SJSA1 (cell line): ENCODE measurements at regions not wholly inside any gene's neighbourhood (a gene's known extent, or its start where the extent isn't known, plus 50 kb on each side); places are given as distances from the start of the nearest gene placed in this dataset.

ENCODE experiments used
- DNase-seq, 2 experiments: peaks; one replicate each; pipeline ENCODE4 v3.0.0-alpha.2; 2015 to 2020; ENCODE audit warnings: low spot score in 2 of 2, low read depth in 1 of 2
- H3K27ac ChIP-seq: fragments of 250-450 bp; sonication (Bioruptor Pico); 2 replicates; pipeline ENCODE4 v1.5.1; 2020; ENCODE audit warnings: mild to moderate bottlenecking, moderate library complexity
- H3K27me3 ChIP-seq: fragments of 250-450 bp; sonication (Bioruptor Pico); replicated peaks from 2 replicates; pipeline ENCODE4 v1.5.1; 2020; ENCODE audit warnings: mild to moderate bottlenecking, moderate library complexity
- H3K36me3 ChIP-seq: fragments of 250-450 bp; sonication (Bioruptor Pico); 2 replicates; pipeline ENCODE4 v1.5.1; 2020; ENCODE audit warnings: mild to moderate bottlenecking
- H3K4me1 ChIP-seq: fragments of 250-450 bp; sonication (Bioruptor Pico); replicated peaks from 2 replicates; pipeline ENCODE4 v1.6.1; 2021; ENCODE audit warnings: mild to moderate bottlenecking
- H3K4me3 ChIP-seq: fragments of 250-450 bp; sonication (Bioruptor Pico); 2 replicates; pipeline ENCODE4 v1.5.1; 2020; ENCODE audit warnings: mild to moderate bottlenecking
- H3K9me3 ChIP-seq: fragments of 250-450 bp; sonication (Bioruptor Pico); replicated peaks from 2 replicates; pipeline ENCODE4 v1.5.1; 2020; ENCODE audit warnings: mild to moderate bottlenecking

DNA sequence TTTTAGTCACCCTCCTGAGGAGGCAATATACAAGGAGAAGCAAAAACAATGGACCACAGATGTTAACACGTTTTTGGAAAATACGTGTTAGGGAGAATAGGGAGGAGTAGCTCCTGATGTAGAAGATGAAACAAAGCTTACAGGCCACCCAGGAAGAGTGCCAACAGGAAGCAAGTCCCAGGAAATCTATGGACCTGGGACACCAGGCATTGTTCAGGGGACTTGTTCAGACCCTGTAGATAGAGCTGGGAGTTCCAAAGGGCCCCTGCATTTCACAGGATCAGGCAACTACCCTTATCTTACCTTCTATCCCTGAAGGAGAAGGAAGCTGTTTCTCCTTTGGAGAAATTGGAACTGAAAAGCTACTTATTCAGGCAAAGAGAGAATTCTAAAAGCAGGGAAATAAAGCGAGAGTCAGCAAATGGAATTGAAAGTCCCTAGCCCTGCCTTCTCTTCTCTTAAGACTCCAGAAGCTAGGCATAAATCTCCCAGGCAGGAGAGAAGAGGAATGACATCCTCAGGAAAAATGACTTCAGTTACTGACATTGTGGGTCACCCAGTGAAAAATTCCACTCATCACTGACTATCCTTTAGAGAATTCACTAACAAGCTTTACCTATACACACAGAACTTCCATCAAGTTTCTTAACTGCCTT is 77.7 kb upstream of the FAM3C start:
- Histone ChIP-seq H3K36me3 (no peaks in the 10 kb centered on the region), H3K27ac (peak overlapping the region; percentile 68), H3K9me3 (no peaks in the 10 kb centered on the region), H3K27me3 (no peaks in the 10 kb centered on the region), H3K4me3 (no peak overlapping the region), H3K4me1 (peaks cover 14% of the 10 kb centered on the region)
- DNase-seq: peak; percentile 55 to 62

DNA sequence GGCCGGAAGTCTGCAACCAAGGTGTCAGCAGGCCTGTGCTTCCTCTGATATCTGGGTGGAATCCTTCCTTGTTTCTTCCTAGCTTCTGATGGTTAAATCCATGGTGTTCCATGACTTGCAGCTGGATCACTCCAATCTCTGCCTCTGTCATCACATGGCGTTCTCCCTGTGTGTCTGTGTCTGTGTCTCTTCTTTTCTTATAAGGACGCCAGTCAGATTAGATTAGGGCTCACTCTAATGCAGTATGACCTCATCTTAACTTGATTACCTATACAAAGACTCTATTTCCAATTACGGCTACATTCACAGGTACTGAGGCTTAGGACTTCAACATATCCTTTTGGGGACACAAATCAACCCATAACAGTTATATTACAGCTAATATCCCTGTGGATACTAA is 70.3 kb upstream of the FAM3C start:
- DNase-seq: no peak
- H3K4me3 ChIP-seq: no peak overlapping the region
- H3K27me3 ChIP-seq: no peaks in the 10 kb centered on the region
- no peak overlapping the region for H3K27ac ChIP-seq
- no peaks in the 10 kb centered on the region for H3K36me3 ChIP-seq
- 0 out of 2 replicates have a peak, but pooled peaks cover 4% of the 10 kb centered on the region for H3K4me1 ChIP-seq
- H3K9me3 ChIP-seq: no peaks in the 10 kb centered on the region

DNA sequence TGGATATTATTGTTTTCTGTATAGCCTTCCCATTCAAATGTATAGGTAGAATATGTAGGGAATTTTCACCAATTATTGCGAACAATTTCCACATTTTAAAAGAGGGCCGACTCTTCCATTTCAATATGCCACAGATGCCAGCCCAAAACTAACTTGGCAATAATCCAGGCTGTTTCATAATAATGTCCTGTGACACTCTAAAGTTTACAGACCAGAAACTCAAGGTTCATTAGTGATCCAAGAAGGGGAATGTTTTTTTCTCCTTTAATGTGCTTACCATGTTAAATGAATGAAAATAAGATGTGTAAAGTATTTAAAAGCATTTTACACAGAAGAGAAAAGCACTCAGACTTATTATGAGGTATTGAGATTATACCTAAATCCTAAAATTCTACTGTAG is 63.0 kb upstream of the FAM3C start:
- Histone ChIP-seq H3K4me1 (0 out of 2 replicates have a peak, but pooled peaks cover 1% of the 10 kb centered on the region), H3K27me3 (no peaks in the 10 kb centered on the region), H3K36me3 (no peaks in the 10 kb centered on the region), H3K27ac (no peak overlapping the region), H3K4me3 (no peak overlapping the region), H3K9me3 (no peaks in the 10 kb centered on the region)
- no peak for DNase-seq

DNA sequence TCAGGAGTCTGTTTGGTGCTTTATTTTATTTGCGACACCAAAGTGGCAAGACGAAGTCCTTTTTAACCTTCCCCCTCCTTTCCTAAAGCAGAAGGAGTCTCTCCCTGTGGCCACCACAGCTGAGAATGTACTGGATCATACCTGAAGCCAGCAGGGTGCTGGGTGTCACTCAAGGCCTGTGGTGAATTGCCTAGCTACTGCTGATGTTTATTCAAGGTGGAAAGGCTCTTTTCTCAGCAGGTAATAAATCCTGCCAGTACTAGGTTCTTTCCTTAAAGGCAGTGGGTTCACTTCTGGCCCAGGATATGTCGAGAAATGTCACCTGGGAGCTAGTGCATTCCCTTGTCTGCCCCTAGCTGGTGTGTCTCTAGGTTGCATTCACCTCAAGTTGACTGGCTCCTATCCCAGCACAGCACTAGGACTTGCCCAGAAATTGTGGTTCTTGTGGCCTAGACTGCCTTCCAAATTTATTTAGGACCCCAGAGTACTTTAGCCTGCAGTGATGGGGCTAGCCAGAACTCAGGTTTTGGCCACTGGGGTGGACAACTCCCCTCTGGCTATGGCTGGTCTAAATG is 60.8 kb upstream of the FAM3C start:
- no peak for DNase-seq
- Histone ChIP-seq H3K27me3 (no peaks in the 10 kb centered on the region), H3K4me1 (peaks cover 1% of the 10 kb centered on the region; the same call in 1 of the 2 replicates), H3K4me3 (no peak overlapping the region), H3K27ac (no peak overlapping the region), H3K9me3 (no peaks in the 10 kb centered on the region), H3K36me3 (no peaks in the 10 kb centered on the region)

DNA sequence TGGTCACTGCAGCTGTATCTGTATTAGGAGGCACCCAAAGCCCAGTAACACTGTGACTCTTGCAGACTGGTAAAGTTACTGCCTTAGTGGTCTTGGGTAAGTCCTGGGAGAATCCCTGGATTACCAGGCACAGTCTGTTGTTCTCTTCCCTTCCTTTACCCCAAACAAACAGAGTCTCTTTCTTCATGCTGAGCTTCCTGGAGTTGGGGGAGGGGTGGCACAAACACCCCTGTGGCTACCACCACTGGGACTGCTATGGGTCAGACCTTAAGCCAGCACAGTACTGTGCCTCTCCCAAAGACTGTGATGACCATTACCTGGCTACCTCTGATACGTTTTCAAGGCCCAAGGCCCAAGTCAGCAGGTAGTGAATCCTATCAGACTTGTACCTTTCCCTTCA is 59.9 kb upstream of the FAM3C start:
- Histone ChIP-seq H3K4me1 (peaks cover 6% of the 10 kb centered on the region; the same call in 1 of the 2 replicates), H3K9me3 (no peaks in the 10 kb centered on the region), H3K27me3 (no peaks in the 10 kb centered on the region), H3K27ac (no peak overlapping the region), H3K4me3 (no peak overlapping the region), H3K36me3 (no peaks in the 10 kb centered on the region)
- DNase-seq: no peak

DNA sequence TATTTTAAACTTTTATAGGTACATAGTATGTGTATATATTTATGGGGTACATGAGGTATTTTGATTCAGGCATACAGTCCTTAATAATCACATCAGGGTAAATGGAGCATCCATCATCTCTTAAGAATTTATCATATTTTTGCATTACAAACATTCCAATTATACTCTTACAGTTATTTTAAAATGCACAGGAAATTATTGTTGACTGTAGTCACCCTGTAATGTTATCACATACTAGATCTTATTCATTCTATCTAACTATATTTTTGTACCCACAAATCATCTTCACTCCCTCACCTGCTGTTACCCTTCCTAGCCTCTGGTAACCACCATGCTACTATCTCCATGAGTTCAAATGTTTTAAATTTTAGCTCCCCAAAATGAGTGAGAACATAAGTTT is 56.3 kb upstream of the FAM3C start:
- no peak for DNase-seq
- peaks cover 6% of the 10 kb centered on the region; the same call in 1 of the 2 replicates for H3K4me1 ChIP-seq
- H3K4me3 ChIP-seq: no peak overlapping the region
- no peaks in the 10 kb centered on the region for H3K36me3 ChIP-seq
- H3K27me3 ChIP-seq: no peaks in the 10 kb centered on the region
- no peaks in the 10 kb centered on the region for H3K9me3 ChIP-seq
- H3K27ac ChIP-seq: no peak overlapping the region

DNA sequence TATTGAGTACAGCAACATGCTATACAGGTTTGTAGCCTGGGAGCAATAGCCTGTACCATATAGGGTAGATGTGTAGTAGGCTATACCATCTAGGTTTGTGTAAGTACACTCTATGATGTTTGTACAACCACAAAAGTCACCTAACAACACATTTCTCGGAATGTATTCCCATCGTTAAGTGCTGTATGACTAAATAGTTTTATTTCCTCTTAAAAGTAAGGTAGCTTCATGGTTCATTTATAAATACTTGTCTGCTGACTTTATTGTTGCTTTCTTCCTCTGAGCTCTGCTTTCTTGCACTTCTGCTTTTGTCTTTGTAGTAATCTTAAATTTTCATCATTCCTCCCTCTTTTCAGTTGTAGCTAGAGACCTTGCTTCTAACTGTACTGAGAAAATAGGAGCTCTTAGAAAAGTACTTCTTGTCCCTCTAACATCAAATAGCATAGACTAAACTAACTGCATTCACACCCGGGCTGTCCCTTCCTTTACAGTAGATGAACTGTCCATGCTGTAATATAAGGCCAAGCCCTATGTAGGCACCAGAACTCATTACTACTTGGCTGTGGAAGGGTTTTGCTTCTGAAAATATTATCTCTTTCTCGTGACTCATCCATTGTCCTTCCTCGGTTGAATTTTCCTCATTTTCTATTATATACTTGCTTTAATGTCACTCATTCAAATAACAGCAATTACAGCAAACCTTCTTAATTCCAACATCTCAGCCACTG is 55.4 kb upstream of the FAM3C start:
- H3K27me3 ChIP-seq: no peaks in the 10 kb centered on the region
- peaks cover 6% of the 10 kb centered on the region; the same call in 1 of the 2 replicates for H3K4me1 ChIP-seq
- DNase-seq: no peak
- no peaks in the 10 kb centered on the region for H3K36me3 ChIP-seq
- H3K27ac ChIP-seq: no peak overlapping the region
- no peaks in the 10 kb centered on the region for H3K9me3 ChIP-seq
- no peak overlapping the region for H3K4me3 ChIP-seq

DNA sequence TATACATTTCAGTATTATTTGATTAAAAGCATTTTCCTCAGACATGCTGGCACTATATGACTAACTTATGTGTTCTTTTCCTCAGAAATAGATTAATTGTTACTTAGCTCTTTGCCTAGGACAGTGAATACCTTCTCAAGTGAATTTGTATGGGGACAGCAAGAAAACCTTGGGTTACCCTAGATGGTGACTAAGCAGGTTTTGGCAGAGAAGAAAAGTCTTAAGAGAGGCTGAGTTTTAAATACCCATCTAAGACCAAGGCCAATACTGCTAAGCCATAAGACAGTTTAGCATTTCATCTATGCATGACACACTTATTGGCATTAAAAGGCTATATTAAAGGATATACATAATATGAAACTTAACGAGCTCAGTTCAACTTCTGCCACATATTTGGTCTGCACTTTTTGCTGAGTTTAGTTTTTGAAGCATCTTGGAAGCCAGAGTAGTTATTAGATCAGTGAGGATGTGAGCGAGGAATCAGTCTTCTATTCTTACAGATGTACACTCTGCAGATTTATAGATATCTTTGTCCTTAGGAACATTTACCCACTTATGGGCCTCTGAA is 54.6 kb upstream of the FAM3C start:
- DNase-seq: no peak
- Histone ChIP-seq H3K27ac (no peak overlapping the region), H3K4me3 (no peak overlapping the region), H3K27me3 (no peaks in the 10 kb centered on the region), H3K9me3 (no peaks in the 10 kb centered on the region), H3K36me3 (no peaks in the 10 kb centered on the region), H3K4me1 (peaks cover 6% of the 10 kb centered on the region; the same call in 1 of the 2 replicates)

DNA sequence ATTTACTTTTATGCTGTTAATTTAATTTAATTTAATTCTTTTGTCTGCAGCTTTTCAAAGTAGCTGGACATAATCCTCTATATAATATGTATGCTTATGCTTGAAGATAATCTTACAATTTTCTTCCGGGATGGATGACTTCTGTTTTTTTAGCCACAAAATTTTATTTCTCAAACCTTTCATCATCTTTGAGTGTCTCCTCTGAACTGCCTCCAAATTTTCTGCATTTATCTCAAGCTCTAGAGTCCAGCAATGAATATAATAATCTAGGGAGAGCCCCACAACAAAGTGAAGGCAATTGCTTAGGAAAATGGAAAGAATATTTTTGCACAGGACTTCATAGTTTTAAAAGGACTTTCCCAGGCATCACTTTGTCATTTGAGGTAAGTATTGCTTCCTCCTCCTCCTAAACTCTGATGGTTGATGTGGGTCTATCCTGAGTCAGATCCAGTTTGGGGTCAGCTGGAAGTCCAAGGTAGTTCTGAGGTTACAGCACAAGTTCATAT is 53.7 kb upstream of the FAM3C start:
- peaks cover 6% of the 10 kb centered on the region; the same call in 1 of the 2 replicates for H3K4me1 ChIP-seq
- no peaks in the 10 kb centered on the region for H3K36me3 ChIP-seq
- DNase-seq: no peak
- no peak overlapping the region for H3K4me3 ChIP-seq
- no peaks in the 10 kb centered on the region for H3K9me3 ChIP-seq
- H3K27me3 ChIP-seq: no peaks in the 10 kb centered on the region
- no peak overlapping the region for H3K27ac ChIP-seq

DNA sequence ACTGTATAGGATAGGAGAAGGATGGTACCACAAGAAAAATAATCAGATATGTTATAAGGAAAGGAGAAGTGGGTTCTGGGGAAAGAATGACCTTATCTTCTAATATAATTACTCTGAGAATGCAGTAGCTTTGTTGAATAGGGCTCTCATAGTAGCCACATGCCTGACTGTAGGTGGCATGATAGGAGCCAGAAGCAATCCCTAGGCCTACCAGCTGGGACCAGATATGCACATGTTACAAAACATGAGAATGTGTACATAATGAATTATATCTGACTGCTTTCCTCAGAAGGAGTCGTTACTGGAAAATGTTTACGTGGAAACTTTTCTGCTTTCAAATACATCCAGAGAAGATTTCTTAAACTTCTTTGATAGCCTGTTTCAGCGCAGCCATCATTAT is 53.2 kb upstream of the FAM3C start:
- H3K4me3 ChIP-seq: no peak overlapping the region
- no peak overlapping the region for H3K27ac ChIP-seq
- no peaks in the 10 kb centered on the region for H3K36me3 ChIP-seq
- no peak for DNase-seq
- no peaks in the 10 kb centered on the region for H3K27me3 ChIP-seq
- no peaks in the 10 kb centered on the region for H3K9me3 ChIP-seq
- peaks cover 6% of the 10 kb centered on the region; the same call in 1 of the 2 replicates for H3K4me1 ChIP-seq

DNA sequence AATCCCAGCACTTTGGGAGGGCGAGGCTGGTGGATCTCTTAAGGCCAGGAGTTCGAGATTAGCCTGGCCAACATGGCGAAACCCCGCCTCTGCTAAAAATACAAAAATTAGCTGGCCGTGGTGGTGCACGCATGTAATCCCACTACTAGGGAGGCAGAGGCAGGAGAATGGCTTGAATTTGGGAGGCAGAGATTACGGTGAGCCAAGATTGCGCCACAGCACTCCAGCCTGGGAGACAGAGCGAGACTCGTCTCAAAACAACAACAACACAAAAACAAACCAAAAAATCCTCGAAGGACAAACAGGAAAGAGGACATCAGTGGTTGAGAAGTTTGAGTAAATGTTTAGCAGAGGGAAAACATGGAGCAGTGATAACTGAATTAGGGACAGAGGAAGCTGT is 52.3 kb upstream of the FAM3C start:
- H3K4me1 ChIP-seq: peaks cover 6% of the 10 kb centered on the region; the same call in 1 of the 2 replicates
- no peak overlapping the region for H3K4me3 ChIP-seq
- H3K27ac ChIP-seq: no peak overlapping the region
- no peaks in the 10 kb centered on the region for H3K27me3 ChIP-seq
- no peaks in the 10 kb centered on the region for H3K36me3 ChIP-seq
- no peak for DNase-seq
- no peaks in the 10 kb centered on the region for H3K9me3 ChIP-seq

DNA sequence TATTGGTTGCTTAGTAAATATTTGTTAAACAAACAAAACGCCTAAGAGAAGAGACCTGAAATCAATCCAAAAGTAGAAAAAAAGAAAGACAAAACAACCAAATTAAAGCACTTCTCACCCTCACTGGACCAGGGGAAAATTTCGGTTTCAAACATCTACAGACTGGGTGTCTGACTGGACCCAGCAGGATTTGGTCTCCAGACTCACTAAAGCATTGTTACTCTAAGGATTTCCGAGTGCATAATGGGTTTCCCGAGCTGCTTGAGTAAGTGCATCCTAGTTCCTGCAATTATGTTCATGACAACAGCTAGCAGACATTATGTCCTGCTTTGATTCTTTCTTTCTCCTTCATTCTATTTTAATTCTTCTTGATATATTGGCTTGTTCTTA is 51.8 kb upstream of the FAM3C start:
- Histone ChIP-seq H3K4me3 (no peak overlapping the region), H3K27me3 (no peaks in the 10 kb centered on the region), H3K4me1 (peaks cover 6% of the 10 kb centered on the region; the same call in 1 of the 2 replicates), H3K36me3 (no peaks in the 10 kb centered on the region), H3K9me3 (no peaks in the 10 kb centered on the region), H3K27ac (no peak overlapping the region)
- DNase-seq: no peak

DNA sequence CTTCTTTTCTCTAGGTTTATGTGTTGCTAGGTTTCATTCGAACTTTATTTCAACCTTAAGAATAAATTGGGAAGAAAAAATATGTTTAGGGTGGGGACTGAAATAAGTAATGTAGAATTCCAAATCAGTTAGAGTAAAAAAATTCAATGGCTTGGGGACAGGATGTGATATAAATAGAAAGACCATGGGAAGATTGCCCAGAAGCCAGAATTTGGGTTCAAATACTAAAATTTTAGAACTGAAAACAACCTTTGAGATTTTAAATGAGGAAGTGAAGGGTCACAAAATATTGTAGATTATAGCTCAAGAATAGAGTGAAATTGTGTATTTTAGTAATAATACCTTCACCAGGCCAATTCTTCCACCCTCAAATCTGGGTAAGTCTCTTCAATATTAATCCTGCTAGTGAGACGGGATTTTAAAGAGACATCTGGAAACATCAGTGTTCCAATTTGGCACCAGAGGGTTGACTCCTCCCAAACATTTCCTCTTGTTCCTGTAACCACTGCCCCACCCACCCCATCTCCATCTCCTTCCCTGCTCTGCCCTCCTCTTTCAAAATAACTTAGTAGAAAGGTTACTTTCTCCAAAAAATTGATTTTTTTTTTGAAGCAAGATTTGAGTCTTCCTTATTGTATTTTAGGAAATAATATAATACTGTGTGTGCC is 51.3 kb upstream of the FAM3C start:
- Histone ChIP-seq H3K4me1 (peaks cover 6% of the 10 kb centered on the region; the same call in 1 of the 2 replicates), H3K27ac (no peak overlapping the region), H3K27me3 (no peaks in the 10 kb centered on the region), H3K4me3 (no peak overlapping the region), H3K36me3 (no peaks in the 10 kb centered on the region), H3K9me3 (no peaks in the 10 kb centered on the region)
- no peak for DNase-seq
